T-cell (primary cell): ENCODE measurements at regions not wholly inside any gene's neighbourhood (a gene's known extent, or its start where the extent isn't known, plus 50 kb on each side); places are given as distances from the start of the nearest gene placed in this dataset.

Source experiments
- ATAC-seq, 4 experiments: fragments of 200-7000 bp in 3 of 4; fragments of 150-1000 bp in 1 of 4; cut with Tn5 transposase; replicated peaks in 1 of 4; 1 replicate in 3 of 4; 2 replicates in 1 of 4; pipeline ENCODE4 v1.10.0; 2021; ENCODE audit warnings: moderate library complexity in 3 of 4, mild to moderate bottlenecking in 2 of 4, moderate number of reproducible peaks in 1 of 4
- CTCF ChIA-PET, 2 donors: fragments of 300-600 bp; sonication (Branson Sonifier 250); formaldehyde crosslinking; loops; one replicate each; lab custom pipeline; 2022; ENCODE audit warnings: antibody characterized with exemption in 2 of 2; lab: Charles Lee
- POLR2A ChIA-PET, 2 donors: fragments of 300-600 bp; sonication (Branson Sonifier 250); formaldehyde crosslinking; loops; one replicate each; lab custom pipeline; 2022; ENCODE audit warnings: antibody characterized with exemption in 2 of 2; lab: Charles Lee
- DNase-seq, 35 experiments: peaks; one replicate each; pipeline versions ENCODE4 v3.0.0 to v3.0.0-alpha.2; 2013 to 2023
- H3K27ac ChIP-seq: one replicate; pipeline ENCODE4 v1.5.1; 2013; ENCODE audit warnings: low read length
- H3K27me3 ChIP-seq, 2 experiments: replicated peaks in 1 of 2; 1 replicate in 1 of 2; 2 replicates in 1 of 2; pipeline versions ENCODE4 v1.6.1 to v1.7.0; 2013; ENCODE audit warnings: low read length in 1 of 2, mixed read lengths in 1 of 2; ENCODE audit not compliant: control insufficient read depth in 2 of 2, insufficient read depth in 2 of 2; ENCODE audit errors: extremely low read depth in 1 of 2
- H3K36me3 ChIP-seq, 2 donors: 1 replicate in 1 of 2; 2 replicates in 1 of 2; pipeline versions ENCODE4 v1.6.1 to v1.7.0; 2013; ENCODE audit warnings: low read length in 1 of 2; ENCODE audit not compliant: control insufficient read depth in 2 of 2, insufficient read depth in 1 of 2; ENCODE audit errors: extremely low read depth in 1 of 2
- H3K4me1 ChIP-seq, 2 experiments: 1 replicate in 1 of 2; 2 replicates in 1 of 2; pipeline versions ENCODE4 v1.6.1 to v1.7.0; 2013; ENCODE audit warnings: low read length in 2 of 2, mixed read lengths in 1 of 2; ENCODE audit not compliant: insufficient read depth in 2 of 2, control insufficient read depth in 1 of 2; ENCODE audit errors: extremely low read depth in 1 of 2
- H3K4me3 ChIP-seq, 2 donors: 1 replicate in 1 of 2; 2 replicates in 1 of 2; pipeline versions ENCODE4 v1.5.1 to v1.7.0; 2013; ENCODE audit warnings: mild to moderate bottlenecking in 2 of 2, low read length in 1 of 2, moderate library complexity in 1 of 2; ENCODE audit not compliant: control insufficient read depth in 1 of 2; ENCODE audit errors: extremely low read depth in 1 of 2
- H3K9me3 ChIP-seq: 2 replicates; pipeline ENCODE4 v1.7.0; 2013
- H3K27ac Mint-ChIP-seq, 2 donors: one replicate each; pipeline ENCODE4 v1.8.0; 2020 to 2021; ENCODE audit warnings: mild to moderate bottlenecking in 2 of 2, mixed read lengths in 2 of 2
- H3K27me3 Mint-ChIP-seq, 2 donors: one replicate each; pipeline ENCODE4 v1.8.0; 2021 to 2022; ENCODE audit warnings: mixed read lengths in 2 of 2
- H3K36me3 Mint-ChIP-seq: one replicate; pipeline ENCODE4 v1.8.0; 2021; ENCODE audit warnings: mixed read lengths
- H3K4me1 Mint-ChIP-seq, 3 donors: one replicate each; pipeline ENCODE4 v1.8.0; 2020 to 2022; ENCODE audit warnings: mixed read lengths in 3 of 3, mild to moderate bottlenecking in 1 of 3
- H3K4me3 Mint-ChIP-seq, 3 donors: one replicate each; pipeline ENCODE4 v1.8.0; 2020 to 2022; ENCODE audit warnings: mild to moderate bottlenecking in 3 of 3, mixed read lengths in 3 of 3, moderate library complexity in 3 of 3
- H3K9me3 Mint-ChIP-seq, 3 donors: one replicate each; pipeline ENCODE4 v1.8.0; 2020 to 2022; ENCODE audit warnings: mixed read lengths in 3 of 3
- WGBS: methylation state at CpG from one replicate; pipeline ENCODE4 v1.1.5; 2013; ENCODE audit warnings: missing lambda C conversion rate; ENCODE audit not compliant: insufficient coverage; 5-methylcytosine and 5-hydroxymethylcytosine counted together

GRCh38 chr2:149924549-149925213 lies 337.1 kb upstream of the MMADHC start:
- no peak overlapping the region for H3K4me3 ChIP-seq
- H3K27me3 Mint-ChIP-seq: no peaks in the 10 kb centered on the region
- H3K36me3 Mint-ChIP-seq: no peaks in the 10 kb centered on the region
- peaks cover 10 to 26% (median 14%) of the 10 kb centered on the region in 3 donors for H3K9me3 Mint-ChIP-seq
- DNase-seq (no peak), ATAC-seq (no peak)
- WGBS: 67% methylated on average over 1 of the region's 3 CpGs
- POLR2A ChIA-PET: no interaction called here
- CTCF ChIA-PET: no interaction called here
- H3K4me1 ChIP-seq: no peaks in the 10 kb centered on the region
- H3K27ac Mint-ChIP-seq: no peak overlapping the region
- no peaks in the 10 kb centered on the region for H3K27me3 ChIP-seq
- H3K36me3 ChIP-seq: no peaks in the 10 kb centered on the region
- H3K4me3 Mint-ChIP-seq: no peak overlapping the region
- no peak overlapping the region for H3K27ac ChIP-seq
- no peaks in the 10 kb centered on the region for H3K4me1 Mint-ChIP-seq
- no peaks in the 10 kb centered on the region for H3K9me3 ChIP-seq

DNA sequence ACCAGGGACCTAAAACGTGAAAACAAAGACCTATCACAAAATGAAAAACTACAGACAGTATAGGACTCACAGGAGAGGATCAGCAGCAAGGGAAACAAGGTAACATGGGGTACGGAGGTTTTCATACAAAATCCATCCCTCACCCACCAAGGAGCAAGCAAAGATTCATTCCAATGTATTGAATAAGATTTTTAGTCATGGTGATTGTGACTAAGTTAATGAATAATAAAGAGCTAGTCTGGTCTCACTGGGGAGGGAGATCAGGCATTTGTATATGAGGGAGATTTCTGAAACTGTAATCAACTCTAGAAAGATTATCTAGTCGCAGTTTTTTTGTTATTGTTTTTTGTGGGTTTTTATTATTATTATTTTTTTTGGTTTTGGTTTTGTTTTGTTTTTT lies 336.5 kb upstream of the MMADHC start:
- Histone ChIP-seq H3K27ac (no peak overlapping the region), H3K9me3 (no peaks in the 10 kb centered on the region), H3K36me3 (no peaks in the 10 kb centered on the region), H3K4me1 (no peaks in the 10 kb centered on the region), H3K4me3 (no peak overlapping the region), H3K27me3 (no peaks in the 10 kb centered on the region)
- DNase-seq (no peak), ATAC-seq (no peak)
- H3K9me3 Mint-ChIP-seq: peaks cover 10 to 31% (median 19%) of the 10 kb centered on the region in 3 donors
- CTCF ChIA-PET: interaction anchor here in 1 of 2 donors (0.7 kb wide), 1 partner anchor 109 kb away, joined by 3 read pairs; no protein-coding TSS in a partner anchor
- no CpG with 5 or more reads among the region's 3 CpGs for WGBS
- no peaks in the 10 kb centered on the region for H3K4me1 Mint-ChIP-seq
- H3K4me3 Mint-ChIP-seq: no peak overlapping the region
- H3K27me3 Mint-ChIP-seq: no peaks in the 10 kb centered on the region
- no peaks in the 10 kb centered on the region for H3K36me3 Mint-ChIP-seq
- no peak overlapping the region for H3K27ac Mint-ChIP-seq
- POLR2A ChIA-PET: no interaction called here

DNA sequence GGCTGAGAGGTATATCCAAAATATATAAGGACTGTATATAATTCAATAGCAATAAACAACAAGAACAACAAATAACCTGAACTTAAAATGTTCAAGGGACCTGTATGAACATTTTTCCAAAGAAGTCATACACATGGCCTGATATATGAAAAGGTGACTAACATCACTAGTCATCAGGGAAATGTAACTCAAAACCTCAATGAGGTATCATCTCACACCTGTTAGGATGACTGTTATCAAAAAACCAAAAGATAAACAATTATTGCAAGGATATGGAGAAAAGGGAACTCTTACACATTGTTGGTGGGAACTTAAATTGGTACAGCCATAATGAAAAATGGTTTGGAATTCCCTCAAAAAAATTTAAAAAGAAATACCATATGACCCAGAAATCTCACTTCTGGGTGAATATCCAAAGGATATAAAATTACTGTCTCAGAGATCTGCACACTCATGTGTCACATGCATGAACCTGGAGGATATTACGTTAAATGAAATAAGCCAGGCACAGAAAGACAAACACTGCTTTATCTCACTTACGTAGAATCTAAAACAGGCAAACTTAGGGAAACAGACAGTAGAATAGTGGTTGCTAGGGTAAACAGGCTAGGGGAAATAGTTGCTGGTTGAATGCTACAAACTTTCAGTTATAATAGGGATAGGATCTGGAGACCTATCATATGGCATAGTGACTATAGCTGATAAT lies 334.5 kb upstream of the MMADHC start:
- POLR2A ChIA-PET: no interaction called here
- no peaks in the 10 kb centered on the region for H3K36me3 ChIP-seq
- H3K4me1 Mint-ChIP-seq: no peaks in the 10 kb centered on the region
- peaks cover 7 to 37% (median 19%) of the 10 kb centered on the region in 3 donors for H3K9me3 Mint-ChIP-seq
- H3K27ac ChIP-seq: no peak overlapping the region
- no peaks in the 10 kb centered on the region for H3K9me3 ChIP-seq
- no peak overlapping the region for H3K4me3 Mint-ChIP-seq
- H3K27ac Mint-ChIP-seq: no peak overlapping the region
- H3K36me3 Mint-ChIP-seq: no peaks in the 10 kb centered on the region
- CTCF ChIA-PET: no interaction called here
- DNase-seq: no peak
- H3K27me3 ChIP-seq: no peaks in the 10 kb centered on the region
- no peaks in the 10 kb centered on the region for H3K4me1 ChIP-seq
- ATAC-seq: no peak
- no CpG with 5 or more reads among the region's 2 CpGs for WGBS
- no peak overlapping the region for H3K4me3 ChIP-seq
- H3K27me3 Mint-ChIP-seq: no peaks in the 10 kb centered on the region

GRCh38 chr2:149920389-149920788 lies 332.8 kb upstream of the MMADHC start:
- Histone ChIP-seq H3K27me3 (no peaks in the 10 kb centered on the region), H3K27ac (no peak overlapping the region), H3K36me3 (no peaks in the 10 kb centered on the region), H3K4me1 (no peaks in the 10 kb centered on the region), H3K4me3 (no peak overlapping the region), H3K9me3 (no peaks in the 10 kb centered on the region)
- H3K4me3 Mint-ChIP-seq: no peak overlapping the region
- H3K36me3 Mint-ChIP-seq: no peaks in the 10 kb centered on the region
- ATAC-seq (no peak), DNase-seq (no peak)
- no CpG with 5 or more reads among the region's 3 CpGs for WGBS
- H3K4me1 Mint-ChIP-seq: no peaks in the 10 kb centered on the region
- no peaks in the 10 kb centered on the region for H3K27me3 Mint-ChIP-seq
- H3K27ac Mint-ChIP-seq: no peak overlapping the region
- POLR2A ChIA-PET: no interaction called here
- CTCF ChIA-PET: no interaction called here
- peaks cover 7 to 41% (median 19%) of the 10 kb centered on the region in 3 donors for H3K9me3 Mint-ChIP-seq

DNA sequence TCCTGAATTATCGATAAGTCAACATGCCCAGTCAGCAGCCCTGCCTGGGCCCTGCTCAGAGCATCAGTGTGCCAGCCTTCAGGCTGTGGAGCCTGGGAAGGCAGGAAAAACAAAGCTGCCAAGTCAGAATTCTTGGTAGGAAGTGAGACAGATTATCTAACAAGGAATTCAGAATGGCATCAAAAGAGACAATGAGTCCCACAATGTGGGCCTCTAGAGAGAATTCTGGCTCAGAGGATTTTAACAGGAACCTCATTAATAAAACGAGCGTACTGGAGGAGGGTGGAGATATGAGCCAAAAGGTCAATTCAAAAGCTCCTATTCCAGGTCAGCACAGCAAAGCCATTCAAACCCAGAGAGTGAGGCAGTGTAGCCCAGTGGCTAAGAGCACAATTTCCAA lies 327.6 kb upstream of the MMADHC start:
- Mint-ChIP-seq H3K4me1 (no peaks in the 10 kb centered on the region), H3K4me3 (no peak overlapping the region), H3K9me3 (peaks cover 4 to 20% (median 14%) of the 10 kb centered on the region in 3 donors), H3K27me3 (no peaks in the 10 kb centered on the region), H3K36me3 (no peaks in the 10 kb centered on the region), H3K27ac (no peak overlapping the region)
- no CpG with 5 or more reads among the region's 3 CpGs for WGBS
- ATAC-seq: no peak
- Histone ChIP-seq H3K36me3 (no peaks in the 10 kb centered on the region), H3K27ac (no peak overlapping the region), H3K27me3 (no peaks in the 10 kb centered on the region), H3K4me1 (no peaks in the 10 kb centered on the region), H3K4me3 (no peak overlapping the region), H3K9me3 (no peaks in the 10 kb centered on the region)
- no peak for DNase-seq
- ChIA-PET POLR2A (no interaction called here), CTCF (no interaction called here)

- Mint-ChIP-seq H3K4me1 (no peaks in the 10 kb centered on the region), H3K4me3 (no peak overlapping the region), H3K36me3 (no peaks in the 10 kb centered on the region), H3K27ac (no peak overlapping the region), H3K27me3 (no peaks in the 10 kb centered on the region), H3K9me3 (peaks cover 0 to 5% (median 3%) of the 10 kb centered on the region in 3 donors)
- Histone ChIP-seq H3K4me3 (no peak overlapping the region), H3K9me3 (no peaks in the 10 kb centered on the region), H3K27ac (no peak overlapping the region), H3K27me3 (no peaks in the 10 kb centered on the region), H3K36me3 (no peaks in the 10 kb centered on the region), H3K4me1 (no peaks in the 10 kb centered on the region)
- DNase-seq (no peak), ATAC-seq (no peak)
- CTCF ChIA-PET: no interaction called here
- POLR2A ChIA-PET: no interaction called here
- WGBS: no CpG with 5 or more reads among the region's 3 CpGs
Observed at GRCh38 chr2:149908726-149909683, 321.4 kb upstream of the MMADHC start.
